Stomach smooth muscle (tissue), 2 donors: ENCODE measurements at regions not wholly inside any gene's neighbourhood (a gene's known extent, or its start where the extent isn't known, plus 50 kb on each side); places are given as distances from the start of the nearest gene placed in this dataset.
"Not testable (repeated sequence)": the region's sequence is repeated elsewhere in the genome, so short reads cannot be mapped to it uniquely, and the experiment has no call there.

Experiments
- H3K27ac ChIP-seq: one replicate; pipeline ENCODE4 v1.7.0; 2013; ENCODE audit warnings: mild to moderate bottlenecking, low read length, inconsistent platforms
- H3K27me3 ChIP-seq, 2 donors: one replicate each; pipeline ENCODE4 v1.7.0; 2013; ENCODE audit warnings: low read length in 2 of 2; ENCODE audit not compliant: insufficient read depth in 2 of 2, control insufficient read depth in 1 of 2
- H3K36me3 ChIP-seq, 2 donors: one replicate each; pipeline ENCODE4 v1.7.0; 2013; ENCODE audit warnings: low read length in 2 of 2; ENCODE audit not compliant: control insufficient read depth in 2 of 2, insufficient read depth in 2 of 2
- H3K4me1 ChIP-seq: one replicate; pipeline ENCODE4 v1.7.0; 2013; ENCODE audit warnings: low read length; ENCODE audit not compliant: control insufficient read depth, insufficient read depth
- H3K4me3 ChIP-seq, 2 donors: one replicate each; pipeline ENCODE4 v1.7.0; 2013; ENCODE audit warnings: low read length in 2 of 2
- H3K9ac ChIP-seq, 2 donors: one replicate each; pipeline ENCODE4 v1.7.0; 2013; ENCODE audit warnings: low read length in 2 of 2, mild to moderate bottlenecking in 1 of 2
- H3K9me3 ChIP-seq, 2 donors: one replicate each; pipeline ENCODE4 v1.7.0; 2013; ENCODE audit warnings: low read length in 2 of 2; ENCODE audit not compliant: control insufficient read depth in 2 of 2
- donor health status: healthy.
- donor health status: Pancreatic carcinoma.

DNA sequence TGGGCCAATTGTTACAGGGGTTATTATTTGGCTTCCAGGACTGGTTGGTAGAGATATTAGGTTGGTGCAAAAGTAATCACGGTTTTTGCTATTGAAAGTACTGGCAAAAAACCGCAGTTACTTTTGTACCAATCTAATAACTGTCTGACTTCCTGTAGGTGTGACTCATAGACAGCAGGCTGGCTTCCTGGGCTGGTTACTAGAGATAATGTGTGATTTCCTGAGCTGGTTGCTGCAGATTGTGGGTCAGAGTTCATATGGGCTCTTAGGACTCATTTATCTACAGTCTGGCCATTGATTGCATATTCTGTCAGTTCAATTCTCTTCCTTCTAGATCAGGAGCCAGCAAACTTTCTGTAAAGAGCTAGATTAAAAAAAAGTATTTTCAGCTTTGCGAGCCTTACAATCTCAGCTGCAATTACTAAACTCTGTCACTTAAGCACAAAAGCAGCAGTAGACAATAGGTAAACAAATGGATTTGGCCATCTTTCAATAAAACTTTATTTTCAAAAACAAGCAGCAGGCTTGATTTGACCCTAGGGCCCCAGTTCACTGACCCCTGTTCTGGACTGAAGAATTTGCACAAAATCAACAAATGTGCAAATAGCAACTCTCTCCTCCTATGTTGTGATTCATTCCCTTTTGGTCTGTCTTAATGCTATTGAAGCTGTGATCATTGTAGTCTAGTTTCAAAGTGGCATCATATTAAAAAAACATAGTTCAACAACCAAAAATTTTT is 50.8 kb upstream of the BOD1L1 start:
- H3K9ac ChIP-seq, result no peak overlapping the region
- no peak overlapping the region for H3K27ac ChIP-seq
- no peaks in the 10 kb centered on the region for H3K27me3 ChIP-seq
- no peaks in the 10 kb centered on the region for H3K9me3 ChIP-seq
- no peaks in the 10 kb centered on the region for H3K4me1 ChIP-seq
- H3K36me3 ChIP-seq, result no peaks in the 10 kb centered on the region
- no peak overlapping the region for H3K4me3 ChIP-seq

DNA sequence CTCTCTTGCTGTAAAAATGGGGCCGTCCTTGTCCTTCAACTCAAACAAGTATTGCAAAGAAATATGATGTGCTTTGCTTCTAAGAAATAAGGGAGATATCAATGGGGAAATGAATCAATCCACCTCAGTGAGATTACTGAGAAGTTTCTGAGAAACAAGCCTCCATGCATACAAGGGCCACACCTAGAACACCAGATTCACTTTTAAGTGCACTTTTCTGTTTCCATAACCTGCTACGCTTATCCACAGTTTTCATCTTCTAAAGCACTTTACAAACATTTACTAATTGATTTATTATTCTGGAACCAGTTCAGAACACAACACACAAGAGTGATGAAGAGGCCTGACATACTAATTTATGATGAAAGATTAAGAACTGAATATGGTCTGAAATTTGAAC is 54.0 kb upstream of the BOD1L1 start:
- no peak overlapping the region for H3K27ac ChIP-seq
- no peaks in the 10 kb centered on the region for H3K4me1 ChIP-seq
- no peaks in the 10 kb centered on the region for H3K27me3 ChIP-seq
- no peaks in the 10 kb centered on the region for H3K9me3 ChIP-seq
- H3K36me3 ChIP-seq, result no peaks in the 10 kb centered on the region
- H3K9ac ChIP-seq, result no peak overlapping the region
- no peak overlapping the region for H3K4me3 ChIP-seq

DNA sequence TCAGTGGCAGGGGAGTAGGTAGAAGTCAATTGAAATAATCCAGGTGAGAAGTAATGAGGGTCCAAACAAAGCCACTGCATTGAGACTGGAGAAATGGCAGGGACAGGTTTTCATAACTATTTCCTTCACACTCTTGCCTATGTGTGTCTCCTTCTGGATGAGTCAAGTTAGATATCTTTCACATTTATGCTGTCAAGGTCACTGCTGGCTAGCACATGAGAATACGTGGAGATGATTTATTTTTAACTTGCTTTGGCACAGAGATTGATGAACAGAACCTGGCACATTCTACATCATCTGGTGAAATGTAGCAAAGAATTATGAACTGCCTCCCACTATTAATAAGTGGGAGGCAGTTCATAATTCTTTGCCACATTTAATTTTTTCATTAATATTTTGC is 66.7 kb upstream of the BOD1L1 start:
- peaks cover 0 to 3% of the 10 kb centered on the region in 2 donors for H3K9me3 ChIP-seq
- no peak overlapping the region for H3K9ac ChIP-seq
- H3K4me1 ChIP-seq, result no peaks in the 10 kb centered on the region
- H3K4me3 ChIP-seq, result no peak overlapping the region
- no peak overlapping the region for H3K27ac ChIP-seq
- H3K27me3 ChIP-seq, result no peaks in the 10 kb centered on the region
- H3K36me3 ChIP-seq, result no peaks in the 10 kb centered on the region

DNA sequence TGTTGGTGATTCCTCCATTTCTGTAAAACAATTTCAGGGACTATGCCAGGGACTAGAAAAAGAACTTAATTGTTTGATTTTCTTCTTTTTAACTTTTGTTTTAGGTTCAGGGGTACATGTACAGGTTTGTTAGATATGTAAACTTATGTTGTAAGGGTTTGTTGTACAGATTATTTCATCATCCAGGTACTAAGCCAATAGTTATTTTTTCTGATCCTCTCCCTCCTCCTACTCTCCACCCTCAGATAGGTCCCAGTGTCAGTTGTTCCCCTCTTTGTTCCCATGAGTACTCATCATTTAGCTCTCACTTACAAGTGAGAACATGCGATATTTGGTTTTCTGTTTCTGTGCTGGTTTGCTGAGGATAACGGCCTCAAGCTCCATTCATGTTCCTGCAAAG is 70.8 kb upstream of the BOD1L1 start:
- no peak overlapping the region for H3K4me3 ChIP-seq
- no peak overlapping the region for H3K27ac ChIP-seq
- no peaks in the 10 kb centered on the region for H3K27me3 ChIP-seq
- no peaks in the 10 kb centered on the region for H3K4me1 ChIP-seq
- no peaks in the 10 kb centered on the region for H3K9me3 ChIP-seq
- H3K9ac ChIP-seq, result no peak overlapping the region
- H3K36me3 ChIP-seq, result no peaks in the 10 kb centered on the region

DNA sequence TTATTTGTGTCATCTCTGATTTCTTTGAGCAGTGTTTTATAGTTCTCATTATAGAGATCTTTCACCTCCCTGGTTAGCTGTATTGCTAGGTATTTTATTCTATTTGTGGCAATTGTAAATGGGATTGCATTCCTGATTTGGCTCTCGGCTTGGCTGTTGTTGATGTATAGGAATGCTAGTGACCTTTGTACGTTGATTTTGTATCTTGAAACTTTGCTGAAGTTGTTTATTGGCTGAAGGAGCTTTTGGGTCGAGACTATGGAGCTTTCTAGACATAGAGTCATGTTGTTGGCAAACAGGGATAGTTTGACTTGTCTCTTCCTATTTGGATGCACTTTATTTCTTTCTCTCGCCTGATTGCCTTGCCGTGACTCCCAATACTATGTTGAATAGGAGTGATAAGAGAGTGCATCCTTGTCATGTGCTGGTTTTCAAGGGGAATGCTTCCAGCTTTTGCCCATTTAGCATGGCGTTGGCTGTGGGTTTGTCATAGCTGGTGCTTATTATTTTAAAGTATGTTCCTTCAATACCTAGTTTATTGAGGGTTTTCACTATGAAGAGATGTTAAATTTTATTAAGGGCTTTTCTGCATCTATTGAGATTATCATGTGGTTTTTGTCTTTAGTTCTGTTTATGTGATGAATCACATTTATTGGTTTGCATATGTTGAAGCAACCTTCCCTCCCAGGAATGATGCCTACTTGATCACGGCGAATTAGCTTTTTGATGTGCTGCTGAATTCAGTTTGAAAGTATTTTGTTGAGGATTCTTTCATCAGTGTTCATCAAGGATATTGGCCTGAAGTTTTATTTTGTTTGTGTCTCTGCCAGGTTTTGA is 72.7 kb upstream of the BOD1L1 start:
- no peak overlapping the region for H3K9ac ChIP-seq
- no peaks in the 10 kb centered on the region for H3K27me3 ChIP-seq
- no peaks in the 10 kb centered on the region for H3K36me3 ChIP-seq
- H3K9me3 ChIP-seq, result no peaks in the 10 kb centered on the region
- no peak overlapping the region for H3K27ac ChIP-seq
- H3K4me3 ChIP-seq, result no peak overlapping the region
- no peaks in the 10 kb centered on the region for H3K4me1 ChIP-seq

DNA sequence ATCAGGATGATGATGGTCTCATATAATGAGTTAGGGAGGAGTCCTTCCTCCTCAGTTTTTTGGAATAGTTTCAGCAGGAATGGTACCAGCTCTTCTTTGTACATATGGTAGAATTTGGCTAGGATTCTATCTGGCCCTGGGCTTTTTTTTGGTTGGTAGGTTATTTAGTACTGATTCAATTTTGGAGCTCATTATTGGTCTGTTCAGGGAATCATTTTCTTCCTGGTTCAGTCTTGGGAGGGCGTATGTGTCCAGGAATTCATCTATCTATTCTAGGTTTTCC is 73.3 kb upstream of the BOD1L1 start:
- not testable (repeated sequence) for H3K27me3 ChIP-seq, H3K9me3 ChIP-seq, H3K4me3 ChIP-seq, H3K9ac ChIP-seq, H3K4me1 ChIP-seq, H3K27ac ChIP-seq, H3K36me3 ChIP-seq

DNA sequence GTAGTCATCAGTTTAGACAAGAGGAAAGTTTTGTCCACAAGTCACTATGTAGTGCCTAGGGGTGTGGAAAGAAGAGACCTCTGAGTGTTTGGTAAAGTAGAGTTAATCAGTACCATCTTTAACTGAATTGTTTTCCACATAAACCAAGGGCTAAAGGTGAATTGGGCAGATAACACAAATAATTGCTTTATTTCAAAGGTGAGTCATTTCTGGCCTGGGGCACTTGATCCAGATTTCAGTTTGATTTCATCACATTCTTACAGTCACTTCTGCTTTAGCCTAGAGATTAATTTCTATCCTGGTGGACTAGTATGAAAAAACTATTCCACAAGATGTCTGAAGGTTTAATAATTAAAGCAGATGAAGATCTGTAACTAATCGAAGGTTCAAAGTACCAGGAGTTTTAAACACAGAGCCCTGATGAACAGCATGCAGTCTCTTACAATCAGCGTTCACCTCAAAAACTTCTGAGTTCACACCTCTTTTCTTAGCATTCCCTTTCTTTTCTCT is 74.5 kb upstream of the BOD1L1 start:
- Histone ChIP-seq H3K4me3 (no peak overlapping the region), H3K27ac (no peak overlapping the region), H3K9me3 (no peaks in the 10 kb centered on the region), H3K27me3 (no peaks in the 10 kb centered on the region), H3K4me1 (no peaks in the 10 kb centered on the region), H3K36me3 (no peaks in the 10 kb centered on the region), H3K9ac (no peak overlapping the region)

DNA sequence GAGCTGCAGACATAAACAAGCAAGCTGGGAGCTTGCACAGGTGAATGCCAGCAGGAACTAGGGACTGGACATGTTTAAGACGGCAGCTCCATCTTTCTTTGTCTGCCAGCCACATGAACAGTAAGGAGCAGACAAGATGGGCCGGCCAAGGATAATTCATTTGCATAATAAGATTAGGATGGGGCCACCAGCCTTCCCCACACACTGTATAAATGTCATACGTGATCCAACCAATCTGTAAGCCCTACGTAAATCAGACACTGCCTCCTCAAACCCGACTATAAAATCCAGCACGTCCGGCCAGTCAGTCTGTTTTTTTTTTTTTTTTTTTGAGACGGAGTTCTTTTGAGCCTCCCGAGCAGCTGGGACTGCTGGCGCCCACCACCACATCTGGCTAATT is 75.6 kb upstream of the BOD1L1 start:
- Histone ChIP-seq H3K9ac (no peak overlapping the region), H3K4me1 (no peaks in the 10 kb centered on the region), H3K36me3 (no peaks in the 10 kb centered on the region), H3K27ac (no peak overlapping the region), H3K4me3 (no peak overlapping the region), H3K9me3 (no peaks in the 10 kb centered on the region), H3K27me3 (no peaks in the 10 kb centered on the region)

DNA sequence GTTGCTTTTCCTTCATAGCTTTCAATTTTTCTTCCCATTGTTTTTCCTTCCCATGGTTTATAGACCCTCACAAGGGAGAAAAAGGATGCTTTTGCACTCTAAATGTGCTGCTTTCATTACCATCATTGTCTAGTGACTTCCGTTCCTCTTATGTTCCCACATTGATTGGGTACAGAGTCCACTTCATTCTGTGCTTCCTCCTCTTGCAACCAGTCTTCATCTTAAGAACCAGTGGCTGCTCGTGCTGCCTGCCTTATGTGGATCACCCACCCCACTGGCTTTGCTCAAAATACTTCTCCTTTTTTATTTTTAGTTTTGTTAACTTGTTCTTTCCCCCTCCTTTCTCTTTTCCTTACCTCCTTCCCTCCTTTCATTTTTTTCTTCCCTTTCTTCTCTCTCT is 76.5 kb upstream of the BOD1L1 start:
- H3K27me3 ChIP-seq, result no peaks in the 10 kb centered on the region
- no peak overlapping the region for H3K9ac ChIP-seq
- H3K4me3 ChIP-seq, result no peak overlapping the region
- no peaks in the 10 kb centered on the region for H3K9me3 ChIP-seq
- no peaks in the 10 kb centered on the region for H3K4me1 ChIP-seq
- H3K27ac ChIP-seq, result no peak overlapping the region
- H3K36me3 ChIP-seq, result no peaks in the 10 kb centered on the region

DNA sequence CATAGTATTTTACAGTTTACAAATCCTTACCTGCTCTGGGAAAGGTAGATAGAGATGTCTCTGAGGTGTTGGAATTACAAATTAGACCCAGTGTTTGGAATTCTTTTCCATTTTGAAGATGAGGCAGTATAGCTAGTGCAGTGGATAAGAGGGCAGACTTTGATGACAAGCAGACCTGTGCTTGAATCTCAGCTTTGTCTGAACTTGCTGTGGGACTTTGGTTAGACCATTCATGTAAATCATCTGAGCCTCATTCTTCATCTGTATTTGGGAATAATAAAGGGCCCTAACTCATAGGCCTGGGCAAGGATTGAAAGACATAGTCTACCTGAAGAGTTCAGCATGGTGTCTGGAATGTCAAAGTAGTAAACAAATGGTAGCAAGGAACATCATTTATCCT is 77.2 kb upstream of the BOD1L1 start:
- Histone ChIP-seq H3K4me1 (no peaks in the 10 kb centered on the region), H3K9me3 (no peaks in the 10 kb centered on the region), H3K27ac (no peak overlapping the region), H3K9ac (no peak overlapping the region), H3K36me3 (no peaks in the 10 kb centered on the region), H3K4me3 (no peak overlapping the region), H3K27me3 (no peaks in the 10 kb centered on the region)

DNA sequence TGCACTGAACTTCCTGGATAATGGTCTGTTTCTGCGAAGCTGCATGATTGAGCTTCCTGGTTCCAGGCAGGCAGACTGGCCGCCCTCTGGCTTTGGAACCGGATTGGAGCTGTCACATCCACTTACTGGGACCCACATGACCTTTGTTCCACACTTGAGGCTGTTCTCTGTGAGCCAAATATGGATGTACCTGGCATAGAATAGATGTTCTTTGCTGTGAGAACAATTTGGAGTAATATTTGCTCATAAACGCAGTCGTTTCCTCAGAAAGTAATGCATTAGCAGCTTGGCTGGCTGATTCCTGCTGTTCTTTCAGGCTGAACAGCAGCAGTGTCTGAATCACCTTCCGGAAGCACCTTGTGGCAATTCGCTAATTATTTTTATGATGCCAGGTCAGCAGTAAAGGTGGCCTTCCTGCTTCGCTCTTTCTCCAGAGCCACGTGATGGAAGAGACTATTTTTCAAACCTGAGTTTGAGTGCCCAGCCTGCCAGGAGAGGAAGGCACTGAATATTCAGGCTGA is 78.1 kb upstream of the BOD1L1 start:
- no peak overlapping the region for H3K27ac ChIP-seq
- no peaks in the 10 kb centered on the region for H3K27me3 ChIP-seq
- H3K36me3 ChIP-seq, result no peaks in the 10 kb centered on the region
- H3K4me3 ChIP-seq, result no peak overlapping the region
- H3K9me3 ChIP-seq, result no peaks in the 10 kb centered on the region
- H3K4me1 ChIP-seq, result no peaks in the 10 kb centered on the region
- H3K9ac ChIP-seq, result no peak overlapping the region
